ENCODE measurements at regions not wholly inside any gene's neighbourhood (a gene's known extent, or its start where the extent isn't known, plus 50 kb on each side); places are given as distances from the start of the nearest gene placed in this dataset.

DNA sequence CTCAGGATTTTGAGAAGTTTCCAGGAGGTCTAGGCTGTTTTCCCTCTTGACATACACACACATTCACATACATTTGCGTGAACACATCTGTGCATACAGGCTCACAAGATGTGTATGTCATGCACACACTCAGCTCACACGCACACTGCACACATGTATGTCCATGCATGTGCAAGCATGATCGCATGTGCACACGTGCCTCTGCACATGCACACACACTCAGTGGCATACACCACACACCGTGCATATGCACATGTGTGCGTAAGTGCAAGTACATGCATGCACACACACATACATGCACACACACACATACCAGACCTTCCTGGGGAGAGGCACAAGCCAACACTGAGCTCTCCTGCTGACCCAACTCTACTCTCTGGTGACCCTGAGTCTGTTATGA is 171.4 kb downstream of the RBFOX3 start:
- Histone ChIP-seq H3K9me3 (ENCODE audit: control insufficient read depth, low read length) (no peaks in the 10 kb centered on the region), H3K4me3 (ENCODE audit: extremely low read depth, insufficient read depth, low read length, poor library complexity, severe bottlenecking) (no peak overlapping the region), H3K4me1 (ENCODE audit: control insufficient read depth, insufficient read depth, low read length, poor library complexity, severe bottlenecking) (no peaks in the 10 kb centered on the region), H3K27ac (ENCODE audit: low read depth, low read length, severe bottlenecking) (no peak overlapping the region), H3K36me3 (ENCODE audit: control insufficient read depth, insufficient read depth, low read length) (no peaks in the 10 kb centered on the region)
- 91 to 93% methylated on average over 4 to 6 of the region's 6 CpGs for WGBS, 2 experiments (ENCODE audit: insufficient coverage in 2 of 2)

DNA sequence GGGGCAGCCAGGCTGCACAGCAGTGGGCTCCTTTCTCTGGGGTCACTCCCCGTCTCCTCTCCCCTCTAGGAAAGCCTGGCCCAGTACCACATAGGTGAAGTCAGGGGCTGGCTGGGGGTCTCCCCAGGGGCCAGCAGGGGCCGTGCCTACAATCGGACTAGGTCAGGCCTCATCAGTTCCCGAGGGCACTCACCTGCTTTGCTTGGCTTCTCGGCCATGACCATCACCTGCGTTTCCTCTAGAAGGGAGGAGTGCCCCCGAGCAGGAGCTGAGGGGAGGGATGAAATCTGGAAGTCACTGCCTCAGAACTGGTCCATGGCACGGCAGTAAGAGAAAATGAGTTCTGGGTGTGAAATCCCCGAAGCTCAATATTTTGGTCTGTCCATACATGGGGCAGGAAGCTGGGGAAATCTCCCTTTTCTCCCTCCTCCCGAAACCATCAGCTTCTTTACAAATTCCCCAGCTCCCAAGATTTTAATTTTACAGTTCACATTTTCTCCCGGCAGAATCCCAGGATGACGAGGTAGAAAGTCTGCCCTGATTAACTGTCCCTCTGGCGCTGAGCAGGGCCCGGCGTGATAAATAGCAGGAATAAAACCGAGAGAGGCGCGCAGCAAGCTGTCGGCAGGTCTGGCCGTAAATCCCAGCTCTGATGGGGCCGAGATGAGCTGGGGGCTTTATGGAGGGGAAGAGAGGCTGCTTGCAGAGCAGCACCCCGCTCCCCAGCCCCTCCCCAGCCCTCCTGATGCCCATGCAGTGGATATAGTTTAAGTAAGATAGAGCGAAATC is 172.1 kb downstream of the RBFOX3 start:
- 89 to 92% methylated on average over 17 to 20 of the region's 23 CpGs for WGBS, 2 experiments (ENCODE audit: insufficient coverage in 2 of 2)
- Histone ChIP-seq H3K36me3 (ENCODE audit: control insufficient read depth, insufficient read depth, low read length) (no peaks in the 10 kb centered on the region), H3K9me3 (ENCODE audit: control insufficient read depth, low read length) (no peaks in the 10 kb centered on the region), H3K4me3 (ENCODE audit: extremely low read depth, insufficient read depth, low read length, poor library complexity, severe bottlenecking) (no peak overlapping the region), H3K4me1 (ENCODE audit: control insufficient read depth, insufficient read depth, low read length, poor library complexity, severe bottlenecking) (no peaks in the 10 kb centered on the region), H3K27ac (ENCODE audit: low read depth, low read length, severe bottlenecking) (no peak overlapping the region)

DNA sequence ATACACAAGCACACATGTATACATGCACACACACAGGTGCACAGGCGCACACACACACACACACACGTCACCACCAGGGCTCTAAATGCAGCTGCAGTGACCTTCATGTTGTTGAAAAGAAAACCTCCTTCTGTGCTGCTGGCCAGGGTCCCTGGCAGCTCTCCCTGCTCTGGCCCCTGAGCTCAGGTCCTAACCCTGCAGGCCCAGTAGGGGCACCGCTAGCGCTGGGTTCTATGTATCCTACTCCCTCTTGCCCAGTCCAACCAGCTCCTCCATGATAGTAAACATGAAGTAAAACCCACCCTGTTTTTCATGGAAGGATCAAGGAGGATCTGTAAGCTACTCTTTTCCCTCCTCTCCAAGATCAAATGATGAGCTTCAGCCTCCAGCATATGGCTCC is 172.8 kb downstream of the RBFOX3 start:
- Histone ChIP-seq H3K4me3 (ENCODE audit: extremely low read depth, insufficient read depth, low read length, poor library complexity, severe bottlenecking) (no peak overlapping the region), H3K36me3 (ENCODE audit: control insufficient read depth, insufficient read depth, low read length) (no peaks in the 10 kb centered on the region), H3K27ac (ENCODE audit: low read depth, low read length, severe bottlenecking) (no peak overlapping the region), H3K9me3 (ENCODE audit: control insufficient read depth, low read length) (no peaks in the 10 kb centered on the region), H3K4me1 (ENCODE audit: control insufficient read depth, insufficient read depth, low read length, poor library complexity, severe bottlenecking) (no peaks in the 10 kb centered on the region)
- 73 to 92% methylated on average over 2 to 4 of the region's 4 CpGs for WGBS, 2 experiments (ENCODE audit: insufficient coverage in 2 of 2)

DNA sequence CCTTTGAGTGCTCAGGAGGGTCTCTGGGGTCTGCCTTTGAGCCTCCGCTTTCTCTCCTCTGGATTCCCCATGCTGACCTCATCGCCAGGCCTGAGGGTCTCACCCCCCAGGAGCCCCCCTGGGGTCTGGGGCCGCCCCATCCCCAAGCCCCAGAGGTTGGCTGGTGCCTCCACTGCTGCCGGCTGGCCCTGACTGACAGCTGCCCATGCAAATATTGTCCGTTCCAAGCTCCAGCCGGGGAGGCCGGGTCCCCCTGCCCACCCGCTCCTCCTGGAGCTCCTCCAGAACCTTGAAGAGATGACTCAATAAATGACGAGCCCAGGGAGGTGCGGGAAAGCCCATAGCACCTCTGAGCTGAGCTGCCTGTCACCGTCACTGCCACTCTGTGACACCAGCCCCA is 173.8 kb downstream of the RBFOX3 start:
- WGBS, 2 experiments (ENCODE audit: insufficient coverage in 2 of 2): 82 to 85% methylated on average over 9 to 11 of the region's 11 CpGs
- H3K36me3 ChIP-seq (ENCODE audit: control insufficient read depth, insufficient read depth, low read length): no peaks in the 10 kb centered on the region
- H3K4me3 ChIP-seq (ENCODE audit: extremely low read depth, insufficient read depth, low read length, poor library complexity, severe bottlenecking): no peak overlapping the region
- H3K4me1 ChIP-seq (ENCODE audit: control insufficient read depth, insufficient read depth, low read length, poor library complexity, severe bottlenecking): no peaks in the 10 kb centered on the region
- no peaks in the 10 kb centered on the region for H3K9me3 ChIP-seq (ENCODE audit: control insufficient read depth, low read length)
- H3K27ac ChIP-seq (ENCODE audit: low read depth, low read length, severe bottlenecking): no peak overlapping the region

DNA sequence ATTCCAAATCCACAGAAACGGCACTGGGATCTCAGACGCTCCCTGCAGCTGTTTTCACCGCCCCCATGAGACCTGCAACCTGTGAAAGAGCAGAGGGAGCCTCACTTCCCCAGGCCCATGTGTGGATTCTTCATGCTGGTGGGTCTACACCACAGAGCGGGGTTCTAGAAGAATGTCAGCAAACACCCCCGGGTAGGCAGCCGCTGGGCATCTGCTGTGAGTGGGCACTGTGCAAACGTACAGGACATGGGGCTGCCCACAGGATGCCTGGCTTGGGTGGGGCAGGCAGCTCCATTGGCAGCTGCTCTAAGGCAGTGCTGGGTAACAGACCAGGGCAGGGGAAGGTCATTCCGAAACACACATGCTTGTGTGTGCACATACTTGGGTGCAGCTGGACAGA is 174.9 kb downstream of the RBFOX3 start:
- Histone ChIP-seq H3K9me3 (ENCODE audit: control insufficient read depth, low read length) (no peaks in the 10 kb centered on the region), H3K27ac (ENCODE audit: low read depth, low read length, severe bottlenecking) (no peak overlapping the region), H3K4me3 (ENCODE audit: extremely low read depth, insufficient read depth, low read length, poor library complexity, severe bottlenecking) (no peak overlapping the region), H3K36me3 (ENCODE audit: control insufficient read depth, insufficient read depth, low read length) (no peaks in the 10 kb centered on the region), H3K4me1 (ENCODE audit: control insufficient read depth, insufficient read depth, low read length, poor library complexity, severe bottlenecking) (no peaks in the 10 kb centered on the region)
- 87 to 92% methylated on average over 8 of the region's 8 CpGs for WGBS, 2 experiments (ENCODE audit: insufficient coverage in 2 of 2)

DNA sequence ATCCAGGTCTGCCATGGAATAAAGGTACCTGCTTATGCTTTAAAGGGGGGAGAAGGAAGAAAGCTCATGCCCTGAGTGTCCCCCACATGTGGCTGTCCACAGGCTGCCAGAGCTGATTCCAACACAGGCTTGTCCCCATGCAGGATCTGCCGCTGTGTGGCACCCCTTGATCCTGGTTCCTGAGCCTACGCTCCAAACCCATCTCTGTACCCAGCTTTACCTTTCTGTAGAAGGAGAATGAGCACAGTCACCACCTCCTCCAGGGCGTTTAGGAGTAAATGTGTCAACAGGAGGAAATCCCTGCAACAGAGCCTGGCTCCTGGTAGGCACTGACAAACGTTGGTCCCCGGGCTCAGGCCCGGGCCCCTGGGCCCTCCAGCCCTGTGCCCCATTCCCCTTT is 175.6 kb downstream of the RBFOX3 start:
- no peaks in the 10 kb centered on the region for H3K4me1 ChIP-seq (ENCODE audit: control insufficient read depth, insufficient read depth, low read length, poor library complexity, severe bottlenecking)
- 85 to 88% methylated on average over 5 to 6 of the region's 6 CpGs for WGBS, 2 experiments (ENCODE audit: insufficient coverage in 2 of 2)
- H3K9me3 ChIP-seq (ENCODE audit: control insufficient read depth, low read length): no peaks in the 10 kb centered on the region
- H3K4me3 ChIP-seq (ENCODE audit: extremely low read depth, insufficient read depth, low read length, poor library complexity, severe bottlenecking): no peak overlapping the region
- H3K36me3 ChIP-seq (ENCODE audit: control insufficient read depth, insufficient read depth, low read length): no peaks in the 10 kb centered on the region
- no peak overlapping the region for H3K27ac ChIP-seq (ENCODE audit: low read depth, low read length, severe bottlenecking)

DNA sequence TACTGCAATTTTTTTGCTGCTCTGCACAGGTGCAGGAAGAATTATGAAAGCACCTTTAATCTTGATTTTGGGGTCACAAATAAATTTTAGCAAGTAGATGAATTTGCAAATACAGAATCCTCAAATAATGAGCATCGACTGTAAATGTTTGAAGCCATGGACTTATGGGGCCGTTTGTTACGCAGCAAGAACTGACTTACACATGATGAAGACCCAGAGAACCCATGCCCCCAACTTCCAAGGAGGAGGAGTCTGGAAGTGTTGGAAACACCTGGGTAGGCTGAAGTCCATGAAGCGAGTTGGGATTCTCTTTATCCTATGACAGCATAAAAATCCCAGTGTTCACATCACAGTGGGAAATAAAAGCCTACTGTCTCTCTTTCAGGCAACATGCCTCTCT is 176.6 kb downstream of the RBFOX3 start:
- no peaks in the 10 kb centered on the region for H3K4me1 ChIP-seq (ENCODE audit: control insufficient read depth, insufficient read depth, low read length, poor library complexity, severe bottlenecking)
- no peaks in the 10 kb centered on the region for H3K9me3 ChIP-seq (ENCODE audit: control insufficient read depth, low read length)
- no peak overlapping the region for H3K4me3 ChIP-seq (ENCODE audit: extremely low read depth, insufficient read depth, low read length, poor library complexity, severe bottlenecking)
- no peak overlapping the region for H3K27ac ChIP-seq (ENCODE audit: low read depth, low read length, severe bottlenecking)
- 96 to 100% methylated on average over 3 of the region's 4 CpGs for WGBS, 2 experiments (ENCODE audit: insufficient coverage in 2 of 2)
- no peaks in the 10 kb centered on the region for H3K36me3 ChIP-seq (ENCODE audit: control insufficient read depth, insufficient read depth, low read length)

DNA sequence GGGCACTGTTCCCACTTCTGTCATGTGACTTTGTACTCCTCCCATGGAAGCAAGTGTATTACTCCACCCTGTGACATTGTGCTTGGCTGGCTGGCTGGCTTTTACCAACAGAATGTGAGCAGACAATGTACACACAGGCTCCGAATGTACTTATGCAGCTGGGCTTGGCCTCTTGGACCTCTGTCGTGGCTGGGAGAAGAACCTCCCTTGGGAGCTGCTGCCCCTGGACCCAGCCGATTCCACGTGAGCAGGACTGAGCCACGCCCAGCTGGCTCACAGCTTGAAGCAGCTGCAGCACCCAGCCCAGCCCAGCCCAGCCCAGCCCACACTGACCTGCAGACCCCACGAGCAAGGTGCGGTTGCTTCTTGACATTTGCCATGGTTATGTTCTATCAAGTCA is 177.5 kb downstream of the RBFOX3 start:
- no peak overlapping the region for H3K27ac ChIP-seq (ENCODE audit: low read depth, low read length, severe bottlenecking)
- no peaks in the 10 kb centered on the region for H3K9me3 ChIP-seq (ENCODE audit: control insufficient read depth, low read length)
- H3K36me3 ChIP-seq (ENCODE audit: control insufficient read depth, insufficient read depth, low read length): no peaks in the 10 kb centered on the region
- H3K4me3 ChIP-seq (ENCODE audit: extremely low read depth, insufficient read depth, low read length, poor library complexity, severe bottlenecking): no peak overlapping the region
- 85 to 89% methylated on average over 5 of the region's 7 CpGs for WGBS, 2 experiments (ENCODE audit: insufficient coverage in 2 of 2)
- H3K4me1 ChIP-seq (ENCODE audit: control insufficient read depth, insufficient read depth, low read length, poor library complexity, severe bottlenecking): no peaks in the 10 kb centered on the region

DNA sequence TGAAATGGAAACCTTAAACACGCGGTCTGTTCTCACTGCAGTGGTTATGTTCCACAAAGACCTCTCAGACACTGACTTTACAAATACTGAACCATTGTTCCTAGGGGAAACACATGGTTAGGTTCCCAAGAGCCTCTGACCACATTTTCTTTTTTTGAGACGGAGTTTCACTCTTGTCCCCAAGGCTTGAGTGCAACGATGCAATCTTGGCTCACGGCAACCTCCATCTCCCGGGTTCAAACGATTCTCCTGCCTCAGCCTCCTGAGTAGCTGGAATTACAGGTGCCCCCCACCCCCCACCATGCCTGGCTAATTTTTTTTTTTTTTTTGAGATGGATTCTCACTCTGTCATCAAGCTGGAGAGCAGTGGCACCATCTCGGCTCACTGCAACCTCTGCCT is 179.7 kb downstream of the RBFOX3 start:
- Histone ChIP-seq H3K4me3 (ENCODE audit: extremely low read depth, insufficient read depth, low read length, poor library complexity, severe bottlenecking) (no peak overlapping the region), H3K4me1 (ENCODE audit: control insufficient read depth, insufficient read depth, low read length, poor library complexity, severe bottlenecking) (no peaks in the 10 kb centered on the region), H3K36me3 (ENCODE audit: control insufficient read depth, insufficient read depth, low read length) (no peaks in the 10 kb centered on the region), H3K27ac (ENCODE audit: low read depth, low read length, severe bottlenecking) (no peak overlapping the region), H3K9me3 (ENCODE audit: control insufficient read depth, low read length) (no peaks in the 10 kb centered on the region)
- WGBS, 2 experiments (ENCODE audit: insufficient coverage in 2 of 2): 83 to 91% methylated on average over 6 to 7 of the region's 8 CpGs

DNA sequence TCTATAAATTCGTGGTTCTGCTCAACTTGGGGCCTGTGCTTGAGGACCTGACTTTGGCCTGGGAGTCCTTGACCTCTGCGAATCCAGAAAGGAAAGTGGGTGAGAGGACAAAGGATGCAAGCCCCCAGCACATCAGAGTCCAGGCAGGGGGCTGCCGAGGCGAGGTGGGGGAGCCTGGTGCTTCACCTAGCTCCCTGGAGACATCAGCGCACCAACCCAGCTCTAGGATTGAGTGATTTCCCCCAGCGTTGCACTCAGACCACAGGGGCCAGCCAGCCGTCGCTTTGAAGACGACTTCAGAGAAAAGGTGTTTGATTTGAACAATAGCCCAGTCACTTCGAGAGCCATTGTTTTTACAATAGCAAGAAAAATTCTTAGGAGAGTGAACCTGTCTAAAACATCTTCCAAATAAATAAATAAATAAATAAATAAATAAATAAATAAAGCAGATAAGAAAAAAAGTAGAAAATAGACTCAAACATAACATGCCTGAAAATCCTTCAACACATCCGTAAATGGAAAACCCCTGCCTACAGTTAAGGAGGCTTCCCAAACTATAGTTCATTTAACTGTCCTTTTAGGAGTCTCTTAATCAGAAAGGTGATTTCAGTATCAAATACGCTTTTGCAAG is 180.9 kb downstream of the RBFOX3 start:
- Histone ChIP-seq H3K36me3 (ENCODE audit: control insufficient read depth, insufficient read depth, low read length) (no peaks in the 10 kb centered on the region), H3K4me3 (ENCODE audit: extremely low read depth, insufficient read depth, low read length, poor library complexity, severe bottlenecking) (no peak overlapping the region), H3K4me1 (ENCODE audit: control insufficient read depth, insufficient read depth, low read length, poor library complexity, severe bottlenecking) (no peaks in the 10 kb centered on the region), H3K27ac (ENCODE audit: low read depth, low read length, severe bottlenecking) (no peak overlapping the region), H3K9me3 (ENCODE audit: control insufficient read depth, low read length) (no peaks in the 10 kb centered on the region)
- 69 to 81% methylated on average over 4 to 5 of the region's 12 CpGs for WGBS, 2 experiments (ENCODE audit: insufficient coverage in 2 of 2)

DNA sequence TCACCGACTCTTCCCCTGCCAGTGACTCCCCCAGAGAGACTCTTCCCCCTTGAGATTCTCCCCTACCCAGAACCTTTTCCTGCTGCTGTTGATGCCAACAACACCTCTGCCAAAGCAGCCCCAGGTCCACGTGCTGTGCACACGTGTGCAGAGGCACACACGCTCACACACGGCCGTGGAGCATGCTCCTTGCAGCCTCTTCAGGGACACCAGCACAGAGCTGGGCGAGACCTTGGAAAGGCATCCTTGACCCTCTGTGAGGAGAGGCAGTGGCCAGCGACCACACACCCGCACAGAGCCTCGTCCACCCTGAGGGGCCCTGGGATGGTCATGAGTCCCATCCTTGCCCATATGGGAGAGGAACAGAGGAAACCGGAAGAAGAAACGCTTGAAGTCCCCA is 181.9 kb downstream of the RBFOX3 start:
- no peaks in the 10 kb centered on the region for H3K9me3 ChIP-seq (ENCODE audit: control insufficient read depth, low read length)
- no peak overlapping the region for H3K4me3 ChIP-seq (ENCODE audit: extremely low read depth, insufficient read depth, low read length, poor library complexity, severe bottlenecking)
- H3K4me1 ChIP-seq (ENCODE audit: control insufficient read depth, insufficient read depth, low read length, poor library complexity, severe bottlenecking): no peaks in the 10 kb centered on the region
- H3K36me3 ChIP-seq (ENCODE audit: control insufficient read depth, insufficient read depth, low read length): no peaks in the 10 kb centered on the region
- H3K27ac ChIP-seq (ENCODE audit: low read depth, low read length, severe bottlenecking): no peak overlapping the region
- 89 to 90% methylated on average over 12 of the region's 12 CpGs for WGBS, 2 experiments (ENCODE audit: insufficient coverage in 2 of 2)

Measured in mesodermal cell (in vitro differentiated cells).